CD4-positive, alpha-beta T cell treated with Interleukin-15 for 4 hours (primary cell): ENCODE measurements at regions not wholly inside any gene's neighbourhood (a gene's known extent, or its start where the extent isn't known, plus 50 kb on each side); places are given as distances from the start of the nearest gene placed in this dataset.
"Not testable (repeated sequence)": the region's sequence is repeated elsewhere in the genome, so short reads cannot be mapped to it uniquely, and the experiment has no call there.

Experiments
- DNase-seq: peaks from one replicate; pipeline ENCODE4 v3.0.0-alpha.2; 2020; ENCODE audit warnings: low spot score

- no peak for DNase-seq
Observed at GRCh38 chr16:48997946-48998345, 283.7 kb downstream of the CBLN1 start.

GRCh38 chr16:48997081-48997615 lies 284.5 kb downstream of the CBLN1 start:
- DNase-seq = no peak

- DNase-seq = no peak
Observed at GRCh38 chr16:48978501-48978900, 303.1 kb downstream of the CBLN1 start.

GRCh38 chr16:48972236-48972635 lies 309.4 kb downstream of the CBLN1 start:
- no peak for DNase-seq

GRCh38 chr16:48971571-48972077 lies 310.0 kb downstream of the CBLN1 start:
- no peak for DNase-seq

- no peak for DNase-seq
Observed at GRCh38 chr16:48970216-48970615, 311.4 kb downstream of the CBLN1 start.

- no peak for DNase-seq
Observed at GRCh38 chr16:48969611-48970010, 312.0 kb downstream of the CBLN1 start.

GRCh38 chr16:48965386-48965785 lies 316.3 kb downstream of the CBLN1 start:
- DNase-seq = no peak

GRCh38 chr16:48963901-48964615 lies 317.6 kb downstream of the CBLN1 start:
- DNase-seq = no peak

- no peak for DNase-seq
Observed at GRCh38 chr16:48963306-48963705, 318.3 kb downstream of the CBLN1 start.

- no peak for DNase-seq
Observed at GRCh38 chr16:48961546-48961945, 320.1 kb downstream of the CBLN1 start.

- DNase-seq = no peak
Observed at GRCh38 chr16:48960830-48961229, 320.8 kb downstream of the CBLN1 start.

GRCh38 chr16:48959747-48960146 lies 321.9 kb downstream of the CBLN1 start:
- DNase-seq = no peak

- no peak for DNase-seq
Observed at GRCh38 chr16:48959204-48959603, 322.4 kb downstream of the CBLN1 start.

GRCh38 chr16:48958681-48959080 lies 323.0 kb downstream of the CBLN1 start:
- no peak for DNase-seq

GRCh38 chr16:48956620-48957019 lies 325.0 kb downstream of the CBLN1 start:
- DNase-seq = no peak

- DNase-seq = no peak
Observed at GRCh38 chr16:48955837-48956236, 325.8 kb downstream of the CBLN1 start.

- not testable (repeated sequence) for DNase-seq
Observed at GRCh38 chr16:48951621-48952125, 330.0 kb downstream of the CBLN1 start.

- DNase-seq = no peak
Observed at GRCh38 chr16:48950184-48950583, 331.5 kb downstream of the CBLN1 start.

GRCh38 chr16:48949636-48950035 lies 332.0 kb downstream of the CBLN1 start:
- no peak for DNase-seq

GRCh38 chr16:48948911-48949310 lies 332.7 kb downstream of the CBLN1 start:
- no peak for DNase-seq

GRCh38 chr16:48947371-48947713 lies 334.3 kb downstream of the CBLN1 start:
- no peak for DNase-seq

- no peak for DNase-seq
Observed at GRCh38 chr16:48946686-48947370, 334.8 kb downstream of the CBLN1 start.
